ENCODE measurements at regions not wholly inside any gene's neighbourhood (a gene's known extent, or its start where the extent isn't known, plus 50 kb on each side); places are given as distances from the start of the nearest gene placed in this dataset.

DNA sequence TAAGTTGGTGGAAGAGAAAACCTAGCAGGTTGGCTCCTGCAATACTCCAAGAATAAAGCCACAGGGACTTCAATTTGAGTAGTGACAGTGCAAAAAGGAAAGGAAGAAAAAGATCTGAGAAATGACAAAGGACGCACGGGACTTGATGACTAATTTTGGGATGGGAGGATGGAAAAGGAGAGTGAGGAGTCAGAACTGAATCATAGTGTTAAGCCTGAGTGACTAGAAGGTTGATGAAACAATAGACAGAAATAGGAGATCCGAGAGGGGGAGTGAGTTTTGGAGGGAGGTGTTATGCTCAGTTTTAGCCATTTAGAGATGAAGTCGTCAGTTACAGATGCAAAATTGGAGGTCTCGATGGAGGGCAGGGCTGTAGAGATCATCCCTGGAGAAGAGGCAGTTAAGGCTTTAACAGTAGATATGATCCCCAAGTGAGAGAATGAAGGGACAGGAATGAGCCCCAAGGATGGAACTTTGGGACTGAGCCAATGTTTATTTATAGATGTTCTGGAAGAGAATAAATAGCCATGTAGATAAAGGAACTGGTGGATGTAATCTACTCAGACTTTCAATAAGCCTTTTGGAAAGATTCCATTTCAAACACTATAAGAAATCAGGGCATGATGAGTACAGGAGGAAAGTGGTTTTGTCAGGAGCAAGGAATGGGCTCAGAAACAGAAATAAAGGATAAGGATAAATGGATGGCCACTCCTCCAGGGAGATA is 108.9 kb upstream of the NCAM1 start:
- H3K4me3 Mint-ChIP-seq, result no peak overlapping the region
- H3K27me3 Mint-ChIP-seq, result peaks cover 10% of the 10 kb centered on the region
- H3K27ac Mint-ChIP-seq, result no peak overlapping the region
- peaks cover 1 to 6% (median 1%) of the 10 kb centered on the region in 3 donors for H3K9me3 Mint-ChIP-seq
- no peaks in the 10 kb centered on the region for H3K36me3 Mint-ChIP-seq
- H3K4me1 Mint-ChIP-seq, result no peaks in the 10 kb centered on the region

DNA sequence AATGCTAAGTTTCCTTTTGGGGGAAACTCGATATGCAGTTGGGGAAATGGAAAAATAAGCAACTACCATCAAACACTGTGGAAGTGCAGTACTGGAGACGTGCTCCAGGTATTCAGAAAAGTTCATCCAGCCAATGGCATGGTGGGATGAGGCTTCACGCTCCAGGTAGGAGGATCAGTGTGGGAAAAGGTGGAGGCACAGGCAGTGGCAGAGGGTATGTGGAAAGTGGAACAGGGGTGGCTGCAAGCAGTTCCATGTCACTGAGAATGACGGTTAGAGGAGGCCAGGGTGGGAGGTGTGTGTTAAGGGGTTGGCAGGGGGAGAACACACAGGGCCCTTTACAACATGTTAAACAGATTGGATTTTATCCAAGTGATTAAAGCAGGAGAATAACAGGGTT is 105.1 kb upstream of the NCAM1 start:
- Mint-ChIP-seq H3K36me3 (no peaks in the 10 kb centered on the region), H3K9me3 (peaks cover 2 to 7% (median 5%) of the 10 kb centered on the region in 3 donors), H3K4me1 (no peaks in the 10 kb centered on the region), H3K27me3 (peaks cover 8% of the 10 kb centered on the region), H3K27ac (peak overlapping the region in 1 of 3 donors; percentile 54), H3K4me3 (no peak overlapping the region)

DNA sequence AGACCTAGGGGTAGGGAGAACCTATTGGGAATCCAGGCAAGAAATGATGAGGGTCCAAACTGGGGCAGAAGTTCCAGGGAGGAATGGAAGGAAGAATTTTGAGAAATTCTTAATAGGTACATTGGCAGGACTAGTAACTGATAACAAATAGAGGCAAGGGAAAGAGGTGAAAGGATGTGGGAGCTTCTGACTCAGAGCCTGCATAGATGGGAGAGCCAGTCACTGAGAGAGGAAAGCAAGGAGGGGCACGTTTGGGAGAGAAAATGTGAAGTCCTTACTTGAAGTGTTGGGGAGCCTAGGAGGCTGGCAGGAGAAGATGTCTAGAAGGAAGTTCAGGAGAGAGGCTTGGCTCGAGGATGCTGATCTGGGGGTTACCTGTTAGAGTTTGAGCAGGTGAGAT is 104.6 kb upstream of the NCAM1 start:
- H3K4me3 Mint-ChIP-seq, result no peak overlapping the region
- H3K36me3 Mint-ChIP-seq, result no peaks in the 10 kb centered on the region
- no peak overlapping the region for H3K27ac Mint-ChIP-seq
- H3K9me3 Mint-ChIP-seq, result peaks cover 2 to 7% (median 5%) of the 10 kb centered on the region in 3 donors
- H3K27me3 Mint-ChIP-seq, result peaks cover 8% of the 10 kb centered on the region
- no peaks in the 10 kb centered on the region for H3K4me1 Mint-ChIP-seq

DNA sequence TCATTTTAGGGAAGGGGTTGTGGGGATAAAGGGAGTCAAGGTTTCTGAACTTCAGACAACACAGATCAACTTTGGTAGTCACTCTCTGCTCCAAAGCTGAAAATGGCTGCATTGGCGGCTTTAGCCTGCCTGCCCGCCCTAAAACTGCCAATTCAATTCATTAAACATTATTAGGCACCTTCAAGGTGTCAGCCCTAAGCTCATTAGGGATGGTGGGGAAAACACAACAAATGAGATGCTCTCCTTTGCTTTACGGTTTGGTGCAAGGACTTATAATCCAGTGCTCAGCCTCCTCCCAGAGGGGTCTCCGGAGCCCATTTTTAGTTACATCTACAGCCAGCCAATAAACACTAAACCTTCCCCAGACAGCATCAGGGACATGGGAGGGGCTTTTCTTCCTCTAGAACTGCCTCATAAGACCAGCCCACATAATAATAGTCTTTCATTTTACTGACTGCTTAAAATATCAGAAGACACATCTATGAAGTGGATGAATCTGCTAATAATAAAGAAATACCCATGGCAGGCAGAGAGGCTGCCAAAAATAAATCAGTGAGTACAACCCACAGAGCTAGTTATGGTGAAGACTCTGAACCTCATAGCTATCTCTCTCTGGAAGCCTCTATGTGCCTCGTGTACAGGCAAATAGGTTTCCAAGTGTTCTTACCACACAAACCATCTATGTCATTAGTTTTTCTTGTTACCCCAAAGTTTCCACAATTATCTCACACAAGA is 102.8 kb upstream of the NCAM1 start:
- Mint-ChIP-seq H3K4me1 (no peaks in the 10 kb centered on the region), H3K4me3 (no peak overlapping the region), H3K9me3 (peaks cover 4 to 15% (median 5%) of the 10 kb centered on the region in 3 donors), H3K27ac (no peak overlapping the region), H3K36me3 (no peaks in the 10 kb centered on the region), H3K27me3 (peaks cover 2% of the 10 kb centered on the region)

DNA sequence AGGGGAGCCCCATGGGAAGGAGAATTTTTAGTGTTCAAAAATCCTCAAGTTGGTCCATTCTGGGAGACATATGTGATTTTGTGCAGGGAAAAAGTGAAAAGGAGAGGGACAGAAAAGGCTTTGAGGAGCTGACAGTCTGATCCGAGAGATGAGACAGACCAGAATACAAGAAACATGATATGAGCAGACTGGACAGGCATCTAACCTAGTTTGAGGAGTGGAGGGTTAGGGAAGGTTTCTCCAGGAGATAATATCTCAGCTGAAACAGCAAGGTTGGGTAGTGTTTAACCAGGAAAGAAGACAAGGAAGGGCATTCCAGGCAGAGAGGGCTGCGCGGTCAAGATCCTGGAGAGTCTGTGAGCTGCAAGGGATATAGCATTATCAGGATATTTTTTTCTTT is 101.4 kb upstream of the NCAM1 start:
- H3K4me1 Mint-ChIP-seq, result no peaks in the 10 kb centered on the region
- peaks cover 2% of the 10 kb centered on the region for H3K27me3 Mint-ChIP-seq
- H3K27ac Mint-ChIP-seq, result no peak overlapping the region
- no peaks in the 10 kb centered on the region for H3K36me3 Mint-ChIP-seq
- H3K4me3 Mint-ChIP-seq, result no peak overlapping the region
- peaks cover 4 to 15% (median 5%) of the 10 kb centered on the region in 3 donors for H3K9me3 Mint-ChIP-seq

DNA sequence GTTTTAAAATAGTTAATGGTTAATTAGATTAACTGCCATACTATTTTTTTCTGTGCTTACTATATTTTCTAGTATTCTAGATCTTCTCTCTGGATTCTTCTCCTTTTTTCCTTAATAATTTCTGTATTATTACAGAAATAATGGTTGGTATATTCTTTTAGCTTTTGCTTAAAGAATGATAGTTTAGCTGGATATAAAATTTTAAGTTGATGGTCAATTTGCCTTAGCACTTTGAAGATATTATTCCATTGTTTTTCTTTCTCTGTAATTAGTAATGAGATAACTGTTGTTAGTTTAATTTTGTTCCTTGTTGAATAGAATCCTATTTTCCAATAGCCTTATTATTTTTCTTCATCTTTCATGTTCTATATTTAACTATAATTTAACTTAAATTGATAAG is 99.9 kb upstream of the NCAM1 start:
- Mint-ChIP-seq H3K4me1 (no peaks in the 10 kb centered on the region), H3K9me3 (peaks cover 4 to 15% (median 8%) of the 10 kb centered on the region in 3 donors), H3K27me3 (no peaks in the 10 kb centered on the region), H3K27ac (no peak overlapping the region), H3K36me3 (no peaks in the 10 kb centered on the region), H3K4me3 (no peak overlapping the region)

DNA sequence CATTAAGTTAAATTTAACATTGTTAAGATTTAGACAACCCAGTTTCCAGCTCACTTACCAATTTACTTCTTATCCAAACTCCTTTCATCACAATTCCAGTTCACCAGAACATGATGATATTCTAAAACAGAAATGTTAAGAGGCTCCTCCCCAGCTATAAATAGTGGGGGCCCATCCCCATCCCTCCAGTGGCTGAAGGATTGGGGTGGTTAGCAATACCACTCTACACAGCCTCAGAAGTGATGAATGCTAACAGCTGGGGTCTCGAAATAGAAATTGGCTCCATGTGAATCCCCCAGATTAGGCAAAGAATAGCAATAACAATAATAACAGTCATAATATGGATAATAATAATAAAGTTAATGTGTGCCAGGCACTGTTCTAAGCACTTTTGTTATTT is 97.9 kb upstream of the NCAM1 start:
- H3K27me3 Mint-ChIP-seq, result no peaks in the 10 kb centered on the region
- H3K4me1 Mint-ChIP-seq, result no peaks in the 10 kb centered on the region
- no peaks in the 10 kb centered on the region for H3K36me3 Mint-ChIP-seq
- H3K27ac Mint-ChIP-seq, result no peak overlapping the region
- H3K4me3 Mint-ChIP-seq, result no peak overlapping the region
- peaks cover 6 to 15% (median 6%) of the 10 kb centered on the region in 3 donors for H3K9me3 Mint-ChIP-seq

DNA sequence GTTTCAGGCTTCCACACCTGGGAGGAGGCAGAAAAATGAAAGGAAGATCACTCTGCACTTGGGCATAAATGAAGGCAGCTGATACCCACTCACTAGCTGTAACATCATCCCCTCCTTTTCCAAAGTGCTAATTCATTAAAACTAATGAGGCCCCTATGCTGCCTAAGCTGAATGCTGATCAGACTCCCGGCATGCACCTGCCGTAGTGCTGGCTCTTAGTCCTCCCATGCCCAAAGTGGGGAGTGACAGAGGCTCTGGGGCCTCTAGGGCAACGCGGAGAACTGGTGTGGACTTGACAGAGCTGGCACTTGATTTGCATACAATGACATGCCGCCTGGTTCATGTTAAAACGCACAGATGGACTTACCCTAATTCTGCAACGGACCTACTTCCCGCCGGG is 96.5 kb upstream of the NCAM1 start:
- Mint-ChIP-seq H3K27me3 (no peaks in the 10 kb centered on the region), H3K4me1 (no peaks in the 10 kb centered on the region), H3K36me3 (no peaks in the 10 kb centered on the region)

DNA sequence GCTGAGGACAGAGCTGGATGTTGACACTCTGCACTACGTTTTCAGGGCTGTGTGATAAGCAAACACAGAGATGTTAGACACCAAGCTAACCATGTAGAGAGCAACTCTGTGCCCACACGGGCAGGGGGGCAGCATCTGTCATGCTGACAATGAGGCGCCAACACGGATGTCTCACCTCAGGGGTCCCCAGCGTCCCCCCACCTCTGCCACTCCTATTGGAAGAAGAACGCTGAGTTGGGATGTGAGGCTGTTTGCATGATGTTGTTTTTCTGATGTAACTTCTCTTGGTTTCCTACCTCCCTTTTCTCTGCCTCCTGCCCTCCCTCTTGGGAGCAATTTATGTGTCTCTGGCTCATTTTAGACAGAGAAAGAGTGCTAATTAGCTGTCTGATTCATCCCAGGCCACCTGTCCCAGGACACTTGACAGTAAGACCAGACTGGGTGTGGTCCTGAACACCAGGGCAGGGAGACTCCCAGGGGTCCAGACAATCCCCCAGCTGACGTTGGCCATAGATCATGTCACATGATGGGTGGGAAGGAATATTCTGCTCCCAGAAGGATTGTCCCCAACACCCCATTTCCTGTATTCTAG is 89.2 kb upstream of the NCAM1 start:
- no peaks in the 10 kb centered on the region for H3K36me3 Mint-ChIP-seq
- no peak overlapping the region for H3K4me3 Mint-ChIP-seq
- H3K4me1 Mint-ChIP-seq, result no peaks in the 10 kb centered on the region
- H3K9me3 Mint-ChIP-seq, result peaks cover 0 to under 1% (median 0%) of the 10 kb centered on the region in 3 donors
- H3K27ac Mint-ChIP-seq, result no peak overlapping the region
- H3K27me3 Mint-ChIP-seq, result peaks cover 1% of the 10 kb centered on the region

More for the DNA sequence above, 96.5 kb upstream of the NCAM1 start:
- Mint-ChIP-seq H3K9me3 (peaks cover 6 to 10% (median 6%) of the 10 kb centered on the region in 3 donors), H3K27ac (no peak overlapping the region), H3K4me3 (no peak overlapping the region)

DNA sequence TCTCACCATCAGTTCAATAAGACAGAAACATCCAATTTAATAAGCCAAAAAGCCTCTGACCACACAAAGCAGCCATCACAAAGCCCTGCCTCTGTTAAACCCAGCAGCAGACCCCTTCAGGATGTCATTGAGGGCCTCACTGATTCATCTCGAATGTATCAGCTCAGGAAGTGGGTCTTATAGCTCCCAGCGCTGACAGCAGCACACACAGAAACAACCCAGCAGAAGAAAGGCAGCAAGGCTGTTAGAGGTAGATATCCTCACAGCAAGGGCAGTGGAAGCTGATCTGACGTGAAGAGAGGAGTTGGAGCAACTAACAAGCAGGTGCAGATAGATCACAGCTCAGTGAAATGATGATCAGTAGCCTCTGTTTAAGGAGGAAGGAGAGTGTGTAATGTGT is 86.2 kb upstream of the NCAM1 start:
- no peak overlapping the region for H3K4me3 Mint-ChIP-seq
- no peaks in the 10 kb centered on the region for H3K36me3 Mint-ChIP-seq
- H3K27ac Mint-ChIP-seq, result no peak overlapping the region
- H3K9me3 Mint-ChIP-seq, result no peaks in the 10 kb centered on the region
- no peaks in the 10 kb centered on the region for H3K4me1 Mint-ChIP-seq
- H3K27me3 Mint-ChIP-seq, result peaks cover 3% of the 10 kb centered on the region

DNA sequence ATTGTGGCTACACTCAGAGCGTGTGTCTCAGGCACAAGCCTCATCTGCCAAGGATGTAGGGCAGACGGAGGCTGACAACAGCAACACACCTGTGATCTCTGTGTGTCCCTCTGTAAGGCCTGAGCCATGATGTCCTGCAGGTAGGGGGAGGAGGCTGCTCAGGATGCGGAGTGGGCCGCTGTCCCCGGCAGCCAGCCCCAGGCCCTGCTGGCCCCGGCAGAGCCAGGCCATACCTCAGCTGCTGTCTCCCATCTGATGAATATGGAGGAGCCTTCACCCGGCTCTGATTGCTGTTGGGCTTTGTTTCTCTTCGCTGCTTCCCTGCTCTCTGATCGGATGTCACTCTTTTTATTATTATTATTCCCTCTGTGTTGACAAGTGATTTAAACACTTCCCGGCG is 83.6 kb upstream of the NCAM1 start:
- no peaks in the 10 kb centered on the region for H3K4me1 Mint-ChIP-seq
- H3K4me3 Mint-ChIP-seq, result no peak overlapping the region
- H3K36me3 Mint-ChIP-seq, result no peaks in the 10 kb centered on the region
- peaks cover 3% of the 10 kb centered on the region for H3K27me3 Mint-ChIP-seq
- H3K9me3 Mint-ChIP-seq, result no peaks in the 10 kb centered on the region
- H3K27ac Mint-ChIP-seq, result no peak overlapping the region

DNA sequence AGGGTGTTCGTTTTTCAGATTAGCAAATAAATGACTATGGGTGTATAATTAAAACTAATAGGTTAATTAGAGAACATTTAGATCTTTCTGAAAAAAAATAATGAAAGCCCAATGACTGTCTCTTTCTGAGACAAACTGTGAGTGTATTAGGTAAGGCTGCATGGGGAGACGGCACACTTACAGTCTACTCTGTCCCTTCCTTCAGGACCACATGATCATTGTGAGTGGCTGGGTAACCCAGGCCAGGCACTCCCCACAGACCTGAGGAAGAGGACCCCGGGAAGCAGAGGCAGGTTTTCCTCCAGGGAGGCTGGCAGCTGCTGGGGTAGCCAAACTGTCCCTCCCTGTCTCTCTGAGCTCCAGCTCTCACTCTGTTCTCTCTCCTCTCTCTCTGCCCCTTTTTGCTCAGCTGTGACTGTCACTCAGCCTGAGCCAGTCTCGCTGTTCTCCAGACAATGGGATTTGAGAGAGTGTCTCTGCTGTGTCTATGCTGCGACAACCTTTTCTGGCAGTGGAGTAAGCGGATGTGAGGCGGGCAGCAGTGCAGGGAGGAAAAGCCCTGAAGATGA is 83.1 kb upstream of the NCAM1 start:
- no peaks in the 10 kb centered on the region for H3K36me3 Mint-ChIP-seq
- H3K27ac Mint-ChIP-seq, result no peak overlapping the region
- H3K27me3 Mint-ChIP-seq, result peaks cover 1% of the 10 kb centered on the region
- H3K4me3 Mint-ChIP-seq, result no peak overlapping the region
- H3K9me3 Mint-ChIP-seq, result no peaks in the 10 kb centered on the region
- H3K4me1 Mint-ChIP-seq, result no peaks in the 10 kb centered on the region

DNA sequence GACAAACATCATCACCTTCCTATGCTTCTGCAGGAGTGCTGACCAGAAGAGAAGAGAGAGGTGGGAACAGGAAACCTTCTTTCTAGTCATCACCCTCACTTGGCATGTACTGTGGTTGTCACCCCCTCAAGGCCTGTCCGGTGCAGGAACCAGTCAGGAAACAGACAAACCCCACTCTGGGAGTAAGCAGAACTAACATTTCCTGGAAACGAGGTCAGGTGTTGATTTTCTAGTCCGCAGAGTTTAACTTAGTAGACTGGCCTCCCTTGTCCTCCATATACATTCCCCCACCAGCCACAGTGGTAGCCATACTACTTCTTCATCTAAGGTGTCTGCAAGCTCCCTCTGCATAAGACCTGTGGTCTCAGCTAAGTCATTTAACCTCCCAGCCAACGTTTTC is 80.7 kb upstream of the NCAM1 start:
- H3K4me1 Mint-ChIP-seq, result no peaks in the 10 kb centered on the region
- H3K9me3 Mint-ChIP-seq, result no peaks in the 10 kb centered on the region
- peak overlapping the region in 1 of 3 donors; percentile 33 for H3K27ac Mint-ChIP-seq
- H3K27me3 Mint-ChIP-seq, result peaks cover 1% of the 10 kb centered on the region
- no peak overlapping the region for H3K4me3 Mint-ChIP-seq
- no peaks in the 10 kb centered on the region for H3K36me3 Mint-ChIP-seq

DNA sequence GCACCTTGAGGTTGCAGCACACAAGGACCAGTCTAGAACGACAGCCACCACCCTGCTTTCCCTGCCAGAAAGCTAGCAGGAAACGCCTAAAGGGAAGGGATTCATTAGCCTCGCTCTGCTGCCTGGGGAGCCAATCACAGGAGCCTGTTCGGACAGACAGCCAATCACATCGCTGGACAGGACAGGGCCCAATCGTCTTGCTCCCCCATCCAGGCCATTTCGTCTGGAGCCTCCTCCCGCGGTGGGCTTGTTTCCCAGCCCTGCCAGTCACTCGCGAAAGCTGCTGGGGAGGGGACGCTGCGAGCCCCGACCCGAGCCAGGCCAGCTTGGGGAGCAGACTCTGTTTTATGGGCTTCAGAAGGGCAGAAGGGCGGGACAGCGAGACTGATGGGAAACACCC is 79.8 kb upstream of the NCAM1 start:
- no peaks in the 10 kb centered on the region for H3K9me3 Mint-ChIP-seq
- no peaks in the 10 kb centered on the region for H3K4me1 Mint-ChIP-seq
- no peaks in the 10 kb centered on the region for H3K36me3 Mint-ChIP-seq
- no peak overlapping the region for H3K27ac Mint-ChIP-seq
- peaks cover 1% of the 10 kb centered on the region for H3K27me3 Mint-ChIP-seq
- no peak overlapping the region for H3K4me3 Mint-ChIP-seq

Measured in IgD-negative memory B cell (primary cell).